ENCODE measurements at regions not wholly inside any gene's neighbourhood (a gene's known extent, or its start where the extent isn't known, plus 50 kb on each side); places are given as distances from the start of the nearest gene placed in this dataset.

DNA sequence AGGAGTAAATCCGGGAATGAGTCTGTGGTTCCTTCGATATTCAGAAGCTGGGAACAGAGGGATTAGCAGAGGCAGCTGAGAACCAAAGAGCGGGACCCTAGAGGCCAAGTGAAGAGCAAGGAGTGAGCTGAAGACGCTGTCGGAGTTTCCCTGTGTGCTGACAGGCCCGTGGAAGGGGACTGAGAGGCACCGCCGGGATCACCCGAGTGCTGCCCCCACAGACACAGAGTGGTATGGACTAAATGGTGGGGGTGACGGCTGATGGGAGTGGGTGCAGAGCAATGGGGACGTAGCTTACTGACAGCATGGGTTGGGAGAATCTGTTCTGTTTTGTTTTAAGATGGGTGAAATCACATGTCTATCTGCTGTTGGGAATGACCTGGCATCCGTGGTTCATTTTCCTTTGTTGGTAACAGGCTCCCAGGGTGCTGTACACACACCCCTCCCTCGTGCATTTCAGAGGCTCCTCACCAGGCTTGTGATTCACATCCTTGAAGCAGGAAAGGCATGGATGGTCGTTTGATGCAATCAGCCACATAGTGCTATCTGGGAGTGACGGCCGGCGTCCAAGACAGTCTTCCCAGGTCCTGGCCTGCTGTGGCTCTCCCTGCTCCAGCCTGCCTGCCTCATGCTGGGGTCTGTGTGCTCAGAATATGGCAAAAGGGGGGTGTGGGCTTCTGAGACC, 97.4 kb downstream of the THBS2 start:
- TF ChIP-seq POLR2A (IDR thresholded peaks at IDR 0.05; ENCODE audit: low read depth, low read length): no peak
- no peak for TF ChIP-seq POLR2AphosphoS5 (IDR thresholded peaks at IDR 0.05; ENCODE audit: low read depth, low read length)
- no peak for TF ChIP-seq TAF1 (IDR thresholded peaks at IDR 0.05; ENCODE audit: low read depth, low read length)
